ENCODE measurements at regions not wholly inside any gene's neighbourhood (a gene's known extent, or its start where the extent isn't known, plus 50 kb on each side); places are given as distances from the start of the nearest gene placed in this dataset.

DNA sequence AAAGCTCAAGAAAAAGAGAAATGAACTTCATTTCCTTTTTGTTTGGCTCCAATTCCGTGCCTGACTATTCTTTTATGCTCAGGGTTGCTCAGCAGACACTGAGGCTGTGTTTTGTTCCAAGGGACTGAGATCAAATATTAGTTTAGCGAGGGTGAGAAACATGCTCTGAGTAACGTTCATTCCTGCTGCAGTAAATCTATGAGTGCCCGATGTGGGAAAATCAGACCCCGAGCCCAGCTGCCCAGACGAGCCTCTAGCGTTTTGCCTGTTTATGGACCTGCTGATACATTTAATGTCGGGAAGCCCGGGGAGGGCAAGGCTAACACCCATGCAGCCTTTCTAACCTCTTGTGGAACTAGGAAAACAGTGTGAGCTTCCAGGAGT lies 119.2 kb downstream of the VAPA start:
- ChIA-PET CTCF (interaction anchor here (1.5 kb wide), 1 partner anchor 8 kb away, joined by 5 read pairs; no protein-coding TSS in a partner anchor), POLR2A (no interaction called here)
- peaks cover 8% of the 10 kb centered on the region; the same call in 1 of the 2 replicates for H3K4me1 ChIP-seq (ENCODE audit: control insufficient read depth, insufficient read depth, low read length)
- H3K27ac ChIP-seq (ENCODE audit: extremely low read depth, low read depth, low read length) = no peak overlapping the region
- H3K36me3 ChIP-seq (ENCODE audit: control insufficient read depth in 2 of 2, insufficient read depth in 1 of 2, low read length in 2 of 2) = no peaks in the 10 kb centered on the region
- TF ChIP-seq ZNF121 (tag by site-specific recombination; IDR thresholded peaks at IDR 0.05) (no peak), ZNF221 (tag by site-specific recombination; IDR thresholded peaks at IDR 0.05; ENCODE audit: borderline replicate concordance) (no peak), GFI1B (tag by site-specific recombination; IDR thresholded peaks at IDR 0.05) (no peak), SETDB1 (IDR thresholded peaks at IDR 0.05; ENCODE audit: insufficient read length, low read length) (no peak), ZNF548 (tag by site-specific recombination; IDR thresholded peaks at IDR 0.05) (no peak), ZNF214 (tag by site-specific recombination; IDR thresholded peaks at IDR 0.05; ENCODE audit: borderline replicate concordance) (no peak), ZNF501 (tag by site-specific recombination; IDR thresholded peaks at IDR 0.05) (no peak), ZNF302 (tag by site-specific recombination; IDR thresholded peaks at IDR 0.05; ENCODE audit: low read depth) (no peak), ZNF571 (tag by site-specific recombination; IDR thresholded peaks at IDR 0.05) (no peak), ZNF23 (tag by site-specific recombination; IDR thresholded peaks at IDR 0.05; ENCODE audit: borderline replicate concordance) (no peak), SP7 (tag by site-specific recombination; IDR thresholded peaks at IDR 0.05) (no peak), KLF16 (tag by site-specific recombination; IDR thresholded peaks at IDR 0.05) (no peak)
- TF ChIP-seq, protein P1, sequence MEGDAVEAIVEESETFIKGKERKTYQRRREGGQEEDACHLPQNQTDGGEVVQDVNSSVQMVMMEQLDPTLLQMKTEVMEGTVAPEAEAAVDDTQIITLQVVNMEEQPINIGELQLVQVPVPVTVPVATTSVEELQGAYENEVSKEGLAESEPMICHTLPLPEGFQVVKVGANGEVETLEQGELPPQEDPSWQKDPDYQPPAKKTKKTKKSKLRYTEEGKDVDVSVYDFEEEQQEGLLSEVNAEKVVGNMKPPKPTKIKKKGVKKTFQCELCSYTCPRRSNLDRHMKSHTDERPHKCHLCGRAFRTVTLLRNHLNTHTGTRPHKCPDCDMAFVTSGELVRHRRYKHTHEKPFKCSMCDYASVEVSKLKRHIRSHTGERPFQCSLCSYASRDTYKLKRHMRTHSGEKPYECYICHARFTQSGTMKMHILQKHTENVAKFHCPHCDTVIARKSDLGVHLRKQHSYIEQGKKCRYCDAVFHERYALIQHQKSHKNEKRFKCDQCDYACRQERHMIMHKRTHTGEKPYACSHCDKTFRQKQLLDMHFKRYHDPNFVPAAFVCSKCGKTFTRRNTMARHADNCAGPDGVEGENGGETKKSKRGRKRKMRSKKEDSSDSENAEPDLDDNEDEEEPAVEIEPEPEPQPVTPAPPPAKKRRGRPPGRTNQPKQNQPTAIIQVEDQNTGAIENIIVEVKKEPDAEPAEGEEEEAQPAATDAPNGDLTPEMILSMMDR (tag by site-specific recombination; IDR thresholded peaks at IDR 0.05) = no peak
- TF ChIP-seq, protein P2, sequence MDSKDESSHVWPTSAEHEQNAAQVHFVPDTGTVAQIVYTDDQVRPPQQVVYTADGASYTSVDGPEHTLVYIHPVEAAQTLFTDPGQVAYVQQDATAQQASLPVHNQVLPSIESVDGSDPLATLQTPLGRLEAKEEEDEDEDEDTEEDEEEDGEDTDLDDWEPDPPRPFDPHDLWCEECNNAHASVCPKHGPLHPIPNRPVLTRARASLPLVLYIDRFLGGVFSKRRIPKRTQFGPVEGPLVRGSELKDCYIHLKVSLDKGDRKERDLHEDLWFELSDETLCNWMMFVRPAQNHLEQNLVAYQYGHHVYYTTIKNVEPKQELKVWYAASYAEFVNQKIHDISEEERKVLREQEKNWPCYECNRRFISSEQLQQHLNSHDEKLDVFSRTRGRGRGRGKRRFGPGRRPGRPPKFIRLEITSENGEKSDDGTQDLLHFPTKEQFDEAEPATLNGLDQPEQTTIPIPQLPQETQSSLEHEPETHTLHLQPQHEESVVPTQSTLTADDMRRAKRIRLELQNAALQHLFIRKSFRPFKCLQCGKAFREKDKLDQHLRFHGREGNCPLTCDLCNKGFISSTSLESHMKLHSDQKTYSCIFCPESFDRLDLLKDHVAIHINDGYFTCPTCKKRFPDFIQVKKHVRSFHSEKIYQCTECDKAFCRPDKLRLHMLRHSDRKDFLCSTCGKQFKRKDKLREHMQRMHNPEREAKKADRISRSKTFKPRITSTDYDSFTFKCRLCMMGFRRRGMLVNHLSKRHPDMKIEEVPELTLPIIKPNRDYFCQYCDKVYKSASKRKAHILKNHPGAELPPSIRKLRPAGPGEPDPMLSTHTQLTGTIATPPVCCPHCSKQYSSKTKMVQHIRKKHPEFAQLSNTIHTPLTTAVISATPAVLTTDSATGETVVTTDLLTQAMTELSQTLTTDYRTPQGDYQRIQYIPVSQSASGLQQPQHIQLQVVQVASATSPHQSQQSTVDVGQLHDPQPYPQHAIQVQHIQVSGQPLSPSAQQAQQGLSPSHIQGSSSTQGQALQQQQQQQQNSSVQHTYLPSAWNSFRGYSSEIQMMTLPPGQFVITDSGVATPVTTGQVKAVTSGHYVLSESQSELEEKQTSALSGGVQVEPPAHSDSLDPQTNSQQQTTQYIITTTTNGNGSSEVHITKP (tag by site-specific recombination; IDR thresholded peaks at IDR 0.05) = no peak
- TF ChIP-seq, protein P3, sequence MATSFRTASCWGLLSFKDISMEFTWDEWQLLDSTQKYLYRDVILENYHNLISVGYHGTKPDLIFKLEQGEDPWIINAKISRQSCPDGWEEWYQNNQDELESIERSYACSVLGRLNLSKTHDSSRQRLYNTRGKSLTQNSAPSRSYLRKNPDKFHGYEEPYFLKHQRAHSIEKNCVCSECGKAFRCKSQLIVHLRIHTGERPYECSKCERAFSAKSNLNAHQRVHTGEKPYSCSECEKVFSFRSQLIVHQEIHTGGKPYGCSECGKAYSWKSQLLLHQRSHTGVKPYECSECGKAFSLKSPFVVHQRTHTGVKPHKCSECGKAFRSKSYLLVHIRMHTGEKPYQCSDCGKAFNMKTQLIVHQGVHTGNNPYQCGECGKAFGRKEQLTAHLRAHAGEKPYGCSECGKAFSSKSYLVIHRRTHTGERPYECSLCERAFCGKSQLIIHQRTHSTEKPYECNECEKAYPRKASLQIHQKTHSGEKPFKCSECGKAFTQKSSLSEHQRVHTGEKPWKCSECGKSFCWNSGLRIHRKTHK (tag by site-specific recombination; IDR thresholded peaks at IDR 0.05) = no peak
- TF ChIP-seq, protein P4, sequence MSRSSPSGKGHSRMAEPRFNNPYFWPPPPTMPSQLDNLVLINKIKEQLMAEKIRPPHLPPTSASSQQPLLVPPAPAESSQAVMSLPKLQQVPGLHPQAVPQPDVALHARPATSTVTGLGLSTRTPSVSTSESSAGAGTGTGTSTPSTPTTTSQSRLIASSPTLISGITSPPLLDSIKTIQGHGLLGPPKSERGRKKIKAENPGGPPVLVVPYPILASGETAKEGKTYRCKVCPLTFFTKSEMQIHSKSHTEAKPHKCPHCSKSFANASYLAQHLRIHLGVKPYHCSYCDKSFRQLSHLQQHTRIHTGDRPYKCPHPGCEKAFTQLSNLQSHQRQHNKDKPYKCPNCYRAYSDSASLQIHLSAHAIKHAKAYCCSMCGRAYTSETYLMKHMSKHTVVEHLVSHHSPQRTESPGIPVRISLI (tag by site-specific recombination; IDR thresholded peaks at IDR 0.05) = no peak
- TF ChIP-seq, protein P5, sequence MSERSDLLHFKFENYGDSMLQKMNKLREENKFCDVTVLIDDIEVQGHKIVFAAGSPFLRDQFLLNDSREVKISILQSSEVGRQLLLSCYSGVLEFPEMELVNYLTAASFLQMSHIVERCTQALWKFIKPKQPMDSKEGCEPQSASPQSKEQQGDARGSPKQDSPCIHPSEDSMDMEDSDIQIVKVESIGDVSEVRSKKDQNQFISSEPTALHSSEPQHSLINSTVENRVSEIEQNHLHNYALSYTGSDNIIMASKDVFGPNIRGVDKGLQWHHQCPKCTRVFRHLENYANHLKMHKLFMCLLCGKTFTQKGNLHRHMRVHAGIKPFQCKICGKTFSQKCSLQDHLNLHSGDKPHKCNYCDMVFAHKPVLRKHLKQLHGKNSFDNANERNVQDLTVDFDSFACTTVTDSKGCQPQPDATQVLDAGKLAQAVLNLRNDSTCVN (tag by site-specific recombination; optimal IDR thresholded peaks at IDR 0.05) = no peak
- TF ChIP-seq, protein P6, sequence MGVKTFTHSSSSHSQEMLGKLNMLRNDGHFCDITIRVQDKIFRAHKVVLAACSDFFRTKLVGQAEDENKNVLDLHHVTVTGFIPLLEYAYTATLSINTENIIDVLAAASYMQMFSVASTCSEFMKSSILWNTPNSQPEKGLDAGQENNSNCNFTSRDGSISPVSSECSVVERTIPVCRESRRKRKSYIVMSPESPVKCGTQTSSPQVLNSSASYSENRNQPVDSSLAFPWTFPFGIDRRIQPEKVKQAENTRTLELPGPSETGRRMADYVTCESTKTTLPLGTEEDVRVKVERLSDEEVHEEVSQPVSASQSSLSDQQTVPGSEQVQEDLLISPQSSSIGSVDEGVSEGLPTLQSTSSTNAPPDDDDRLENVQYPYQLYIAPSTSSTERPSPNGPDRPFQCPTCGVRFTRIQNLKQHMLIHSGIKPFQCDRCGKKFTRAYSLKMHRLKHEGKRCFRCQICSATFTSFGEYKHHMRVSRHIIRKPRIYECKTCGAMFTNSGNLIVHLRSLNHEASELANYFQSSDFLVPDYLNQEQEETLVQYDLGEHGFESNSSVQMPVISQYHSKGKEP (tag by site-specific recombination; IDR thresholded peaks at IDR 0.05) = no peak
- H3K9me3 ChIP-seq (ENCODE audit: control insufficient read depth, insufficient read depth, low read depth, low read length) = no peaks in the 10 kb centered on the region
- H3K4me3 ChIP-seq (ENCODE audit: low read depth, low read length) = no peak overlapping the region
